Epithelial cell of proximal tubule (primary cell): ENCODE measurements at regions not wholly inside any gene's neighbourhood (a gene's known extent, or its start where the extent isn't known, plus 50 kb on each side); places are given as distances from the start of the nearest gene placed in this dataset.
A peak's percentile ranks its signal among the peaks of the same experiment; 100 is the strongest.

Experiments used
- DNase-seq: peaks from one replicate; pipeline ENCODE4 v3.0.0-alpha.2; 2011; ENCODE audit warnings: low read depth
- H3K4me3 ChIP-seq: 2 replicates; pipeline ENCODE4 v1.5.1; 2011; ENCODE audit warnings: low read depth, mild to moderate bottlenecking, low read length
- TF ChIP-seq, protein P1 (sequence below): conservative IDR thresholded peaks from 2 replicates; pipeline ENCODE4 v1.5.1; 2012; ENCODE audit warnings: low read depth, mild to moderate bottlenecking, low read length

GRCh38 chr9:87156247-87156646 lies 208.9 kb upstream of the GAS1 start:
- TF ChIP-seq, protein P1, sequence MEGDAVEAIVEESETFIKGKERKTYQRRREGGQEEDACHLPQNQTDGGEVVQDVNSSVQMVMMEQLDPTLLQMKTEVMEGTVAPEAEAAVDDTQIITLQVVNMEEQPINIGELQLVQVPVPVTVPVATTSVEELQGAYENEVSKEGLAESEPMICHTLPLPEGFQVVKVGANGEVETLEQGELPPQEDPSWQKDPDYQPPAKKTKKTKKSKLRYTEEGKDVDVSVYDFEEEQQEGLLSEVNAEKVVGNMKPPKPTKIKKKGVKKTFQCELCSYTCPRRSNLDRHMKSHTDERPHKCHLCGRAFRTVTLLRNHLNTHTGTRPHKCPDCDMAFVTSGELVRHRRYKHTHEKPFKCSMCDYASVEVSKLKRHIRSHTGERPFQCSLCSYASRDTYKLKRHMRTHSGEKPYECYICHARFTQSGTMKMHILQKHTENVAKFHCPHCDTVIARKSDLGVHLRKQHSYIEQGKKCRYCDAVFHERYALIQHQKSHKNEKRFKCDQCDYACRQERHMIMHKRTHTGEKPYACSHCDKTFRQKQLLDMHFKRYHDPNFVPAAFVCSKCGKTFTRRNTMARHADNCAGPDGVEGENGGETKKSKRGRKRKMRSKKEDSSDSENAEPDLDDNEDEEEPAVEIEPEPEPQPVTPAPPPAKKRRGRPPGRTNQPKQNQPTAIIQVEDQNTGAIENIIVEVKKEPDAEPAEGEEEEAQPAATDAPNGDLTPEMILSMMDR: no peak
- no peak for DNase-seq
- H3K4me3 ChIP-seq: no peak overlapping the region

DNA sequence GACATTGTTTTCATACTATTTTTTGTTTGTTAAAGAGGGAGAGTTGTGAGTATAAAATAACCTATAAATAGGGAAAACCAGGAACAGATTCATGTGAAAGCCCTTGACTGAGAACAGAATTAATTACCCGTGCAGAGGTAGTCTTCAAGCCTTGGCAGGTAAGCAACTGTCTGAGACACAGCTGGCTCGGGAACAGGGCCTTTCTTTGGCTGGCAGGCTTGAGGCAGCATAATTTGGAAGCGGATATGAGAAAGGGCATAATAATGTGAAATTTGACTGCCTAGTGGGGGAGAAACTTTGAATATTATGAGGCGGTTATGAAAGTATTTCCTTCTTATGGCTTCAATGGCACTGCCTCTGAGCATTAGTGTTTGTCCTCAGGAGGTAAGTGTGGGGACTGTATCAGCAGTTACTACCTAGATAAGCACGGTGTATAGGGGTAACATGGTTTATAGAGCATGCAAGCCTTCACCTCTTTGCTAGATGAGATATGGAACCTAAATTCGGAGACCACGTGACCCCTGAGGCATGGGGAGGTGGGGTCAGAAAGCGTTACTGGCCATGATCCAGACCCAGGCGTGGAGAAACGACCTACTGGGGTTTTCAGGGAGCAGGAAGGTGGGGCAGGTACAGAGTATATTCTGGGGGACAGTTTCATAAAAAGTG lies 210.2 kb upstream of the GAS1 start:
- H3K4me3 ChIP-seq: no peak overlapping the region
- TF ChIP-seq, protein P1: no peak
- peak; percentile 32 for DNase-seq

DNA sequence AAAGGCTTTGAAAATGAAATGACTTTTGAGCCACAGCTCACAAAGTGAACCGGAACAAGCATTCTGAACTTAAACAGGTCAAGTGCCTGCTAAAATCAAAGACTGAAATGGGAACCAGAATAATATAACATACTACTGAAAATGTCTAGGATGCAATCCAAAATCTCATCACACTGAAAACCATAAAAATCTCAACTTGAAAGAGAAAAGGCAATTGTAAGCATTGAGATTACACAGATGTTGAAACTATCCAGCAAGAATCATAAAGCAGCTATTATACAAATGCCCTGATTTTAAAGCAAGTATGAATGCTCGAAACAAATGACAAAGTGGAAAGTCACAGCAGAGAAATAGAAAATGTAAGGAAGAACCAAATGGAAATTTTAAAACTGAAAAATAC lies 211.5 kb upstream of the GAS1 start:
- H3K4me3 ChIP-seq: no peak overlapping the region
- TF ChIP-seq, protein P1: no peak

GRCh38 chr9:87160148-87161102 lies 213.1 kb upstream of the GAS1 start:
- TF ChIP-seq, protein P1: no peak
- no peak for DNase-seq
- H3K4me3 ChIP-seq: no peak overlapping the region

More for the DNA sequence above, 211.5 kb upstream of the GAS1 start:
- no peak for DNase-seq

DNA sequence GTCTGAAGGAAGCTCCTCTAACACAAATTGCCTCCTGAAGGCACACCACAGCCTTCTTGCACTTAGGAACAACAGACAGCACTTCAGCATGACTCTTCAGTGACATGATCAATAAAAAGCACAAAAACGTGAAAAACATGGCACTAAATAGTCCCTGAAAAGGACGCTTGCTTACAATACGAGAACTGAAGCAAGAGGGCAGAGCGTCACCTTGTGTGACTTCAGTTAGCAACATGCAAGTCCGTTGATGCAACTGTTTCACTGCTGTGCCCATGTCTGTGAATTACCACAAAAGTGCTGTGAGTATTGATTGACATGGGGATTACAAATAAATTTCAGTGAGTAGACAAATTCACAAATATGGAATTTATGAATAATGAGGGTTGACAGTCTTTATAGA lies 219.9 kb upstream of the GAS1 start:
- TF ChIP-seq, protein P1: no peak
- no peak overlapping the region for H3K4me3 ChIP-seq
- no peak for DNase-seq

GRCh38 chr9:87167582-87167981 lies 220.3 kb upstream of the GAS1 start:
- no peak for DNase-seq
- TF ChIP-seq, protein P1: no peak
- H3K4me3 ChIP-seq: no peak overlapping the region
